ENCODE measurements at regions not wholly inside any gene's neighbourhood (a gene's known extent, or its start where the extent isn't known, plus 50 kb on each side); places are given as distances from the start of the nearest gene placed in this dataset.

DNA sequence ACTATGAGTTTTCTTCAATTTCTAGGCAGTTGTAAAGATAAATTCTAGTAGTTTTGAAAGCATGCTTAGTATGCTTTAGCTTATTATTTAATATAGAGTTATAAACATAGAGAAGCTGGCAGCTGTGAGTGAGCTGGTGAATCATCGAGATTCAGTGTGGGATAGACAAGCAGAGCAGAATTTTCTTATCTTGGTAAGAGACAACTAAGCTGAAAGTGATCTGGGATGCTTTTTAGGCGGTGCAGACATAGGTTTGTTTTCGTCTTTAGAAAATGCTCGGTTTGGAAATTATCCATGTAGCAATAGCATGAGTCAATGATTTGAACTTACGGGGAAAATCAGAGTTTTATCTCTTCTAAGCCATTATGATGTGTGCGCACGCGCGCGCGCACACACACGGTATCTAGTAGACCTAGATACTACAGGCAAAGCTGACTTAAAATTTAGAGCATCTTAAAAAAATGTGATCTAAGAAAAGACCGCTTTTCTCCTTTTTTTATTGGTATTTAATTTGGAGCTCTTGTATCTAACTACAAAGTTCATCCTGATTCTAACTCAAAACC lies 128.3 kb upstream of the MAP3K7 start:
- H3K4me1 ChIP-seq (ENCODE audit: control insufficient read depth in 1 of 2, insufficient read depth in 2 of 2, low read length in 2 of 2): no peaks in the 10 kb centered on the region
- no peaks in the 10 kb centered on the region for H3K36me3 ChIP-seq (ENCODE audit: control insufficient read depth in 1 of 2, insufficient read depth in 2 of 2, low read length in 2 of 2)
- H3K27me3 ChIP-seq (ENCODE audit: low read depth, low read length): no peaks in the 10 kb centered on the region
- H3K9me3 ChIP-seq (ENCODE audit: control insufficient read depth in 1 of 2, low read length in 2 of 2): no peaks in the 10 kb centered on the region
- H3K4me3 ChIP-seq (ENCODE audit: low read depth in 1 of 2, low read length in 2 of 2): no peak overlapping the region
- H3K27ac ChIP-seq (ENCODE audit: low read length): no peak overlapping the region

DNA sequence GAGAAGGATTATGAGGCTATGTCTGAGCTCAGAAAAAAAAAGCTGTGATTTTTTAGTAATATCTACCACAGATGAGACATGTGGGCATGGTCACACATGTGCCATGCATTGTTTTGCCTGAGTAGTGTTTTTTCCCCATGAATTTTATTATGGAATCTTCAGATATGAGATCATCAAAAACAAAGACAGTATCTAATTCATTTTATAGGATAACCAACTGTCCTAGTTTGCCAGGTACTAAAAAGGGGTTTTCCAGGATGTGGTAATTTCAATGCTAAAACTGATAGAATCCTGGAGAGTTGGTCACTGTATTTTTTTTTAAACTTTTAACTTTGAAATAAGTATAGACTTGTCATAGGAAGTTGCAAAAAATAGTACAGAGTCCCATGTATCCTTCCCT lies 127.4 kb upstream of the MAP3K7 start:
- Histone ChIP-seq H3K27ac (ENCODE audit: low read length) (no peak overlapping the region), H3K4me3 (ENCODE audit: low read depth in 1 of 2, low read length in 2 of 2) (no peak overlapping the region), H3K36me3 (ENCODE audit: control insufficient read depth in 1 of 2, insufficient read depth in 2 of 2, low read length in 2 of 2) (no peaks in the 10 kb centered on the region), H3K27me3 (ENCODE audit: low read depth, low read length) (no peaks in the 10 kb centered on the region), H3K9me3 (ENCODE audit: control insufficient read depth in 1 of 2, low read length in 2 of 2) (no peaks in the 10 kb centered on the region), H3K4me1 (ENCODE audit: control insufficient read depth in 1 of 2, insufficient read depth in 2 of 2, low read length in 2 of 2) (peaks cover 0 to 3% of the 10 kb centered on the region in 2 donors)

GRCh38 chr6:90712114-90712513 lies 125.2 kb upstream of the MAP3K7 start:
- Histone ChIP-seq H3K27ac (ENCODE audit: low read length) (no peak overlapping the region), H3K4me3 (ENCODE audit: low read depth in 1 of 2, low read length in 2 of 2) (no peak overlapping the region), H3K4me1 (ENCODE audit: control insufficient read depth in 1 of 2, insufficient read depth in 2 of 2, low read length in 2 of 2) (peaks cover 0 to 9% of the 10 kb centered on the region in 2 donors), H3K36me3 (ENCODE audit: control insufficient read depth in 1 of 2, insufficient read depth in 2 of 2, low read length in 2 of 2) (no peaks in the 10 kb centered on the region), H3K9me3 (ENCODE audit: control insufficient read depth in 1 of 2, low read length in 2 of 2) (no peaks in the 10 kb centered on the region), H3K27me3 (ENCODE audit: low read depth, low read length) (no peaks in the 10 kb centered on the region)

DNA sequence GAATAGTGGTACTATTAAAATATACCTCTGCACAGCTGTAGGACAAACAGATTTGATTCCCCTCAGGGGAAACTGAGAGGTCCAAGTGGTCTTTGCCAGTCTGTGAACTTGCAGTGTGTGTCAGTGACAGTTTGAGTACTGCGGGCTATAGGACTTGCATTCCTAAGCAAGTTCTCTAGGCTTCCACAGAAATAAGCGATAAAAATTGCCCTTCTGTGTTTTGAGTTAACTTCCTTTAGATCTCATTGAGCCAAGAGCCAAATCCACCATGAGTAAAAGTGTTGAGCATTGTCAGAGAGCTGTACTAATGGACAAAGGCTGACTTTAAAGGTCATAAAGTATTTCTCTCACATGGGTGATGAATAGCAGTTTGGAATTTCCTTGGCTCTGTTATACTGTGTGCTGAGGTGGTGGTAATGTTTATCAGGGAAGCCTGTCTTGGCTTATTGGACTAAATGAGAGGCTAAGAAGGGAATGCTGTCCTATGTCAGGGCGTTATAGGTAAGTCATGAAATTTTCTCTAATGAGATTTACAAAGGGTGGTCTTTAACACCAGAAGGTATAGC lies 122.6 kb upstream of the MAP3K7 start:
- Histone ChIP-seq H3K4me1 (ENCODE audit: control insufficient read depth in 1 of 2, insufficient read depth in 2 of 2, low read length in 2 of 2) (peaks cover 0 to 9% of the 10 kb centered on the region in 2 donors), H3K36me3 (ENCODE audit: control insufficient read depth in 1 of 2, insufficient read depth in 2 of 2, low read length in 2 of 2) (no peaks in the 10 kb centered on the region), H3K27ac (ENCODE audit: low read length) (no peak overlapping the region), H3K27me3 (ENCODE audit: low read depth, low read length) (no peaks in the 10 kb centered on the region), H3K9me3 (ENCODE audit: control insufficient read depth in 1 of 2, low read length in 2 of 2) (no peaks in the 10 kb centered on the region), H3K4me3 (ENCODE audit: low read depth in 1 of 2, low read length in 2 of 2) (no peak overlapping the region)

GRCh38 chr6:90708206-90708737 lies 121.4 kb upstream of the MAP3K7 start:
- Histone ChIP-seq H3K9me3 (ENCODE audit: control insufficient read depth in 1 of 2, low read length in 2 of 2) (no peaks in the 10 kb centered on the region), H3K27me3 (ENCODE audit: low read depth, low read length) (no peaks in the 10 kb centered on the region), H3K4me3 (ENCODE audit: low read depth in 1 of 2, low read length in 2 of 2) (no peak overlapping the region), H3K4me1 (ENCODE audit: control insufficient read depth in 1 of 2, insufficient read depth in 2 of 2, low read length in 2 of 2) (peaks cover 0 to 9% of the 10 kb centered on the region in 2 donors), H3K27ac (ENCODE audit: low read length) (no peak overlapping the region), H3K36me3 (ENCODE audit: control insufficient read depth in 1 of 2, insufficient read depth in 2 of 2, low read length in 2 of 2) (no peaks in the 10 kb centered on the region)

GRCh38 chr6:90707246-90707645 lies 120.4 kb upstream of the MAP3K7 start:
- H3K9me3 ChIP-seq (ENCODE audit: control insufficient read depth in 1 of 2, low read length in 2 of 2): no peaks in the 10 kb centered on the region
- H3K27me3 ChIP-seq (ENCODE audit: low read depth, low read length): no peaks in the 10 kb centered on the region
- H3K36me3 ChIP-seq (ENCODE audit: control insufficient read depth in 1 of 2, insufficient read depth in 2 of 2, low read length in 2 of 2): no peaks in the 10 kb centered on the region
- H3K27ac ChIP-seq (ENCODE audit: low read length): no peak overlapping the region
- peaks cover 0 to 9% of the 10 kb centered on the region in 2 donors for H3K4me1 ChIP-seq (ENCODE audit: control insufficient read depth in 1 of 2, insufficient read depth in 2 of 2, low read length in 2 of 2)
- H3K4me3 ChIP-seq (ENCODE audit: low read depth in 1 of 2, low read length in 2 of 2): no peak overlapping the region

DNA sequence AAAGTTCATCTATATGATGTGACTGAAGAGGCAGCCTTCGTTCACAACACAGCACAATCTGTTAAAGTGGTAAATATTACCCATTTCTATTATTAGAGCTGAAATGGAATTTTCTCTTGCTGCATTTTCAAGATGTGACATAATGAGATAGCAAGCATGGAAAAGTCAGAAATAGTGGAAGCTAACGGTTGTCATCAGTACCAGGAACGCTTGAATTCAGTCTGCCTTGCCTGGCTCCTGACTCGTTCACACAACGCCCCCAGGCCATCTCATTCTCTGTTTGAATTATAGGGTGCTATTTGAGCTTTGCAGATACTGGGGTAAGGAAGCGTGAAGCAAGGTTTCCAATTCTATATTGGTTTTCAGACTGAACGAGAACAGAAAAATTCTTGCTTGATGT lies 116.5 kb upstream of the MAP3K7 start:
- Histone ChIP-seq H3K9me3 (ENCODE audit: control insufficient read depth in 1 of 2, low read length in 2 of 2) (no peaks in the 10 kb centered on the region), H3K4me3 (ENCODE audit: low read depth in 1 of 2, low read length in 2 of 2) (no peak overlapping the region), H3K4me1 (ENCODE audit: control insufficient read depth in 1 of 2, insufficient read depth in 2 of 2, low read length in 2 of 2) (no peaks in the 10 kb centered on the region), H3K36me3 (ENCODE audit: control insufficient read depth in 1 of 2, insufficient read depth in 2 of 2, low read length in 2 of 2) (no peaks in the 10 kb centered on the region), H3K27ac (ENCODE audit: low read length) (no peak overlapping the region), H3K27me3 (ENCODE audit: low read depth, low read length) (no peaks in the 10 kb centered on the region)

GRCh38 chr6:90701926-90702325 lies 115.1 kb upstream of the MAP3K7 start:
- Histone ChIP-seq H3K4me3 (ENCODE audit: low read depth in 1 of 2, low read length in 2 of 2) (no peak overlapping the region), H3K36me3 (ENCODE audit: control insufficient read depth in 1 of 2, insufficient read depth in 2 of 2, low read length in 2 of 2) (no peaks in the 10 kb centered on the region), H3K27ac (ENCODE audit: low read length) (no peak overlapping the region), H3K27me3 (ENCODE audit: low read depth, low read length) (no peaks in the 10 kb centered on the region), H3K9me3 (ENCODE audit: control insufficient read depth in 1 of 2, low read length in 2 of 2) (no peaks in the 10 kb centered on the region), H3K4me1 (ENCODE audit: control insufficient read depth in 1 of 2, insufficient read depth in 2 of 2, low read length in 2 of 2) (no peaks in the 10 kb centered on the region)

DNA sequence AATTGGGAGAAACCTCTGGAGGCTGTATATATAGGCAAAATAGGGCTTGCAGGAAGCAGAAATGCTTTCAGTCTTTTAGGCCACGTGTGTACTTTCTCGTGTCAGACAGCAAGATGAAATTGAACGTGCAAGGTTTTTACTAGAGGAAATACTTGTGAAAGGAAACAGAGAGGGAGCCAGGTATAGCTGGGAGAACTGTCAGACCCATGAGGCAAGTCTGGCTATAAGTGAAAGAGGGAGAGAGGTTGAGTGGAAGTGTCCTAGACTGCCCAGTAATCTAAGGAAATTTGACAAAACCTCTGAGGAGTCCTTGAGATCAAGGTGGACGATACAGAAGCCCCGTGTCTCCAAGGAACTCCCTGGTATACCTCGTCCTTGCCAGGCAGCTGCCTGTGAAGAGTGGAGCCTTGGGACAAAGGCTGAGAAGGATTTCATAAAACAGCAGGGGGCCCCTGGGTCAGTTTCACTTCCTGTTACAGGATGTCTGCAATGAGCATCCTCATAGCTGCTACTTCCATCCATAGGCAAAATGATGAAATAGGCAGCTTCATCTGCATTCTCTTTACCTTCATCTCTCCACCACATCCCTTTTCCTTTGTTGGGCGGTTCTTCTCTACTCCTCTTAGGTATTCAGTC lies 114.4 kb upstream of the MAP3K7 start:
- Histone ChIP-seq H3K4me3 (ENCODE audit: low read depth in 1 of 2, low read length in 2 of 2) (no peak overlapping the region), H3K9me3 (ENCODE audit: control insufficient read depth in 1 of 2, low read length in 2 of 2) (no peaks in the 10 kb centered on the region), H3K27me3 (ENCODE audit: low read depth, low read length) (no peaks in the 10 kb centered on the region), H3K27ac (ENCODE audit: low read length) (no peak overlapping the region), H3K36me3 (ENCODE audit: control insufficient read depth in 1 of 2, insufficient read depth in 2 of 2, low read length in 2 of 2) (no peaks in the 10 kb centered on the region), H3K4me1 (ENCODE audit: control insufficient read depth in 1 of 2, insufficient read depth in 2 of 2, low read length in 2 of 2) (no peaks in the 10 kb centered on the region)

- Histone ChIP-seq H3K4me1 (ENCODE audit: control insufficient read depth in 1 of 2, insufficient read depth in 2 of 2, low read length in 2 of 2) (no peaks in the 10 kb centered on the region), H3K27ac (ENCODE audit: low read length) (no peak overlapping the region), H3K4me3 (ENCODE audit: low read depth in 1 of 2, low read length in 2 of 2) (no peak overlapping the region), H3K9me3 (ENCODE audit: control insufficient read depth in 1 of 2, low read length in 2 of 2) (peaks cover 5 to 6% of the 10 kb centered on the region in 2 donors), H3K36me3 (ENCODE audit: control insufficient read depth in 1 of 2, insufficient read depth in 2 of 2, low read length in 2 of 2) (no peaks in the 10 kb centered on the region), H3K27me3 (ENCODE audit: low read depth, low read length) (no peaks in the 10 kb centered on the region)
Measured at GRCh38 chr6:90695316-90695715, 108.4 kb upstream of the MAP3K7 start.

DNA sequence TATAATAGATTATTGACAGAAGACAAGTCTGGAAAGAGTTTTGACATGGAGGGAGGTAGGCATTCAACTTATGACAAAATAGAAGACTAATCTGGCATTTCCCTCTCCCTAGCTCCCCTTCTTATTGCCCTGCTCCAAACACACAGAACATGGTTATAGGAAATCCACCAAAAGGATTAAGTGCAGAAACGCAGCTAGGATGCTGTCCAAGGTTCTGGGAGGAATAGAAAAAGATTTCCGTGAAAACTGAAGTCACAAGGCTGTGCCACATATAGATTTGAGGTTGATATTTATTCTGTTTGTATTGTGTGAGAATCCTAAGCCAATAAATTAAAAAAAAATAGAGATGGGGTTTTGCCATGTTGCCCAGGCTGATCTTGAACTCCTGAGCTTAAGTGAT lies 107.9 kb upstream of the MAP3K7 start:
- H3K27ac ChIP-seq (ENCODE audit: low read length): no peak overlapping the region
- peaks cover 5 to 6% of the 10 kb centered on the region in 2 donors for H3K9me3 ChIP-seq (ENCODE audit: control insufficient read depth in 1 of 2, low read length in 2 of 2)
- H3K4me3 ChIP-seq (ENCODE audit: low read depth in 1 of 2, low read length in 2 of 2): no peak overlapping the region
- no peaks in the 10 kb centered on the region for H3K4me1 ChIP-seq (ENCODE audit: control insufficient read depth in 1 of 2, insufficient read depth in 2 of 2, low read length in 2 of 2)
- no peaks in the 10 kb centered on the region for H3K27me3 ChIP-seq (ENCODE audit: low read depth, low read length)
- no peaks in the 10 kb centered on the region for H3K36me3 ChIP-seq (ENCODE audit: control insufficient read depth in 1 of 2, insufficient read depth in 2 of 2, low read length in 2 of 2)

All from muscle layer of duodenum (tissue), 2 donors.